ENCODE measurements at regions not wholly inside any gene's neighbourhood (a gene's known extent, or its start where the extent isn't known, plus 50 kb on each side); places are given as distances from the start of the nearest gene placed in this dataset.

DNA sequence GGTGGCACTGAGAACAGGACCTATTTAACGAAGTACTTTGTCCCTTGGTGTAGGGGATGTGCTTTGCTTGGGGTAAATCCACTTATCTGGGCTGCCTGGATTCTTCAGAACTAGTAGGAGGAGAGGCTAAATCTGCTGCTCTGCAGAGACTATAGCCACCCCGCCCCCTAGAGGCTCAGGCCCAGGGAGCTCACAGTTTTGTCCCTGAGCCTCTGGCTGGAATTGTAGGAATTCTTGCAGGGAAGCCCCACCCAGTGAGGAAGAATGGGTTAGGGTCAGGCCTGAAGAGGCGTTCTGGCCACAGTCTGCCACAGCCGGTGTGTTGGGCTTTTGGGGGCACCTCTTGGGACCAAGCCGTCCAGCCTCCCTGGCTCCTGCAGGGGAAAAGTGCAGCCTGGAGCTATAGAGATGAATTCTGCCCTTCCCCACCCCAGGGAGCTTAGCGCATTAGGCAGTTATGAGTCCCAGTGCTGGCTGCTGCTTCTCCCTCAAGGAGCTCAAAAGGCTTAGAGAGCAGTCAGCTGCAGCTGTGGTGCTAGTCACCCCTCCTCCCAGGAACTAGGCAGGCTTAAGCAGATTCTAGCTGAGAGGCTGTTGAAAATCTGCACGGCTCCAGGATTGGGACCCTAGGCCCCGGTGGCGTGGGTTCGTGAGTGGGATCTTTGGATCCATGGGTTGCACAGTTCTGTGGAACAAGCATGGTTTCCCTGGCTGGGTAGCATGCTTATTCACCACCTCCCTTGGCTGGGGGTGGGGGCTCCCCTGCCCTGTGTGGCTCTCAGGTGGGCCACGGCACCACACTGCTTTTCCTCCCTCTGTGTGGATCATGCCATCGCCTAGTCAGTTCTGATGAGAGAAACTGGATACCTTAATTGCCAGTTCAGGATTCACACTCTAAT, 237.4 kb upstream of the TOM1L1 start:
- Histone ChIP-seq H4K91ac (ENCODE audit: low read length) (no peak overlapping the region), H3K4me1 (ENCODE audit: control insufficient read depth, insufficient read depth, low read depth, low read length) (no peaks in the 10 kb centered on the region), H3K4ac (ENCODE audit: low read depth in 1 of 2, low read length in 2 of 2) (no peak overlapping the region), H2BK12ac (ENCODE audit: low read length in 2 of 2) (no peak overlapping the region), H3K27ac (ENCODE audit: low read length, poor library complexity, severe bottlenecking) (no peak overlapping the region), H2BK120ac (ENCODE audit: low read depth, low read length) (no peak overlapping the region), H3K18ac (ENCODE audit: low read depth in 1 of 2, low read length in 2 of 2) (no peak overlapping the region), H3K4me2 (ENCODE audit: low read length, poor library complexity, severe bottlenecking) (no peak overlapping the region), H3K14ac (ENCODE audit: low read length in 2 of 2) (no peak overlapping the region), H3K4me3 (ENCODE audit: insufficient read depth in 1 of 2, low read depth in 1 of 2, low read length in 2 of 2) (no peak overlapping the region), H2AK5ac (ENCODE audit: low read length, severe bottlenecking) (no peak overlapping the region), H3K79me1 (replicated peaks; ENCODE audit: low read length, poor library complexity, severe bottlenecking) (no peaks in the 10 kb centered on the region), H2BK5ac (ENCODE audit: low read depth, low read length, poor library complexity, severe bottlenecking) (no peak overlapping the region), H3K36me3 (ENCODE audit: control insufficient read depth in 1 of 2, insufficient read depth in 2 of 2, low read depth in 1 of 2, low read length in 2 of 2) (no peaks in the 10 kb centered on the region), H3K9ac (ENCODE audit: low read length) (no peak overlapping the region), H2BK15ac (ENCODE audit: low read depth, poor library complexity, severe bottlenecking) (no peak overlapping the region), H3K9me3 (ENCODE audit: control insufficient read depth, low read length) (peaks cover 16% of the 10 kb centered on the region), H4K8ac (ENCODE audit: low read length) (no peak overlapping the region), H3K27me3 (ENCODE audit: control insufficient read depth in 1 of 2, insufficient read depth in 1 of 2, low read length in 2 of 2) (no peaks in the 10 kb centered on the region), H3K23ac (ENCODE audit: low read length in 2 of 2) (no peak overlapping the region), H2AFZ (ENCODE audit: low read depth, low read length) (no peak overlapping the region)
- no peak for DNase-seq
- WGBS, result 77% methylated on average over 12 of the region's 12 CpGs

DNA sequence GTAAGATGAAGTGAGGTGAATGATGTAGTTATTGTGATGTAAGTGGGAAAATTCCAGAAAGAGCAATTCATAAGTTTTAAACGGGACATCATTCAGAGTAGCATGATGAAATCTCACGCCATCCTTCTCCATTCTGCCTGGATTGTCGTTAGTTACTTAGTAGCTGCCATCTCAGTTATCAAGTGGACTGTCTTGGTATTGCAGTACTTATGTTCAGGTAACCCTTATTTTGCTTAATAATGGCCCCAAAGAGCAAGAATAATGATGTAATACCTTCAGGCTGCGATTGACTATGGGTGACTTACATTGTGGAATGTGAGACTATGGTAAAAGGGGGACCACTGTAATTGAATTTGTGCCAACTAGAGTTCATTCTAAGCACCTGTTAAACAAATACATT, 234.1 kb upstream of the TOM1L1 start:
- H2AK5ac ChIP-seq (ENCODE audit: low read length, severe bottlenecking), result no peak overlapping the region
- no peak overlapping the region for H2AFZ ChIP-seq (ENCODE audit: low read depth, low read length)
- no peak overlapping the region for H2BK5ac ChIP-seq (ENCODE audit: low read depth, low read length, poor library complexity, severe bottlenecking)
- WGBS, result 81% methylated on average over 3 of the region's 4 CpGs
- no peak overlapping the region for H4K8ac ChIP-seq (ENCODE audit: low read length)
- H3K4ac ChIP-seq (ENCODE audit: low read depth in 1 of 2, low read length in 2 of 2), result no peak overlapping the region
- H3K27me3 ChIP-seq (ENCODE audit: control insufficient read depth in 1 of 2, insufficient read depth in 1 of 2, low read length in 2 of 2), result no peaks in the 10 kb centered on the region
- H3K4me3 ChIP-seq (ENCODE audit: insufficient read depth in 1 of 2, low read depth in 1 of 2, low read length in 2 of 2), result no peak overlapping the region
- H2BK12ac ChIP-seq (ENCODE audit: low read length in 2 of 2), result no peak overlapping the region
- no peak overlapping the region for H3K18ac ChIP-seq (ENCODE audit: low read depth in 1 of 2, low read length in 2 of 2)
- H3K36me3 ChIP-seq (ENCODE audit: control insufficient read depth in 1 of 2, insufficient read depth in 2 of 2, low read depth in 1 of 2, low read length in 2 of 2), result no peaks in the 10 kb centered on the region
- H2BK15ac ChIP-seq (ENCODE audit: low read depth, poor library complexity, severe bottlenecking), result no peak overlapping the region
- no peaks in the 10 kb centered on the region for H3K79me1 ChIP-seq (replicated peaks; ENCODE audit: low read length, poor library complexity, severe bottlenecking)
- no peak overlapping the region for H3K14ac ChIP-seq (ENCODE audit: low read length in 2 of 2)
- no peak overlapping the region for H3K4me2 ChIP-seq (ENCODE audit: low read length, poor library complexity, severe bottlenecking)
- DNase-seq, result no peak
- no peak overlapping the region for H4K91ac ChIP-seq (ENCODE audit: low read length)
- peaks cover 16% of the 10 kb centered on the region for H3K9me3 ChIP-seq (ENCODE audit: control insufficient read depth, low read length)
- no peak overlapping the region for H2BK120ac ChIP-seq (ENCODE audit: low read depth, low read length)
- H3K4me1 ChIP-seq (ENCODE audit: control insufficient read depth, insufficient read depth, low read depth, low read length), result no peaks in the 10 kb centered on the region
- no peak overlapping the region for H3K9ac ChIP-seq (ENCODE audit: low read length)
- H3K23ac ChIP-seq (ENCODE audit: low read length in 2 of 2), result no peak overlapping the region
- no peak overlapping the region for H3K27ac ChIP-seq (ENCODE audit: low read length, poor library complexity, severe bottlenecking)

- no peak overlapping the region for H3K23ac ChIP-seq (ENCODE audit: low read length in 2 of 2)
- H3K4ac ChIP-seq (ENCODE audit: low read depth in 1 of 2, low read length in 2 of 2), result no peak overlapping the region
- H3K4me3 ChIP-seq (ENCODE audit: insufficient read depth in 1 of 2, low read depth in 1 of 2, low read length in 2 of 2), result no peak overlapping the region
- H3K18ac ChIP-seq (ENCODE audit: low read depth in 1 of 2, low read length in 2 of 2), result no peak overlapping the region
- H3K4me1 ChIP-seq (ENCODE audit: control insufficient read depth, insufficient read depth, low read depth, low read length), result no peaks in the 10 kb centered on the region
- H3K79me1 ChIP-seq (replicated peaks; ENCODE audit: low read length, poor library complexity, severe bottlenecking), result no peaks in the 10 kb centered on the region
- H2AK5ac ChIP-seq (ENCODE audit: low read length, severe bottlenecking), result no peak overlapping the region
- no peaks in the 10 kb centered on the region for H3K36me3 ChIP-seq (ENCODE audit: control insufficient read depth in 1 of 2, insufficient read depth in 2 of 2, low read depth in 1 of 2, low read length in 2 of 2)
- no peak overlapping the region for H2BK12ac ChIP-seq (ENCODE audit: low read length in 2 of 2)
- no peak overlapping the region for H3K9ac ChIP-seq (ENCODE audit: low read length)
- no peak overlapping the region for H4K8ac ChIP-seq (ENCODE audit: low read length)
- H3K27ac ChIP-seq (ENCODE audit: low read length, poor library complexity, severe bottlenecking), result no peak overlapping the region
- no peak overlapping the region for H4K91ac ChIP-seq (ENCODE audit: low read length)
- H2AFZ ChIP-seq (ENCODE audit: low read depth, low read length), result no peak overlapping the region
- peaks cover 12% of the 10 kb centered on the region for H3K9me3 ChIP-seq (ENCODE audit: control insufficient read depth, low read length)
- no peak overlapping the region for H2BK15ac ChIP-seq (ENCODE audit: low read depth, poor library complexity, severe bottlenecking)
- H3K4me2 ChIP-seq (ENCODE audit: low read length, poor library complexity, severe bottlenecking), result no peak overlapping the region
- H3K14ac ChIP-seq (ENCODE audit: low read length in 2 of 2), result no peak overlapping the region
- H2BK5ac ChIP-seq (ENCODE audit: low read depth, low read length, poor library complexity, severe bottlenecking), result no peak overlapping the region
- H2BK120ac ChIP-seq (ENCODE audit: low read depth, low read length), result no peak overlapping the region
- no peaks in the 10 kb centered on the region for H3K27me3 ChIP-seq (ENCODE audit: control insufficient read depth in 1 of 2, insufficient read depth in 1 of 2, low read length in 2 of 2)
- DNase-seq, result no peak
Observed at GRCh38 chr17:54678158-54678557, 222.5 kb upstream of the TOM1L1 start.

- Histone ChIP-seq H3K27ac (ENCODE audit: low read length, poor library complexity, severe bottlenecking) (no peak overlapping the region), H3K18ac (ENCODE audit: low read depth in 1 of 2, low read length in 2 of 2) (no peak overlapping the region), H3K4me1 (ENCODE audit: control insufficient read depth, insufficient read depth, low read depth, low read length) (no peaks in the 10 kb centered on the region), H3K4me3 (ENCODE audit: insufficient read depth in 1 of 2, low read depth in 1 of 2, low read length in 2 of 2) (no peak overlapping the region), H2AK5ac (ENCODE audit: low read length, severe bottlenecking) (no peak overlapping the region), H3K4me2 (ENCODE audit: low read length, poor library complexity, severe bottlenecking) (no peak overlapping the region), H3K79me1 (replicated peaks; ENCODE audit: low read length, poor library complexity, severe bottlenecking) (no peaks in the 10 kb centered on the region), H2AFZ (ENCODE audit: low read depth, low read length) (no peak overlapping the region), H3K4ac (ENCODE audit: low read depth in 1 of 2, low read length in 2 of 2) (no peak overlapping the region), H2BK15ac (ENCODE audit: low read depth, poor library complexity, severe bottlenecking) (no peak overlapping the region), H3K27me3 (ENCODE audit: control insufficient read depth in 1 of 2, insufficient read depth in 1 of 2, low read length in 2 of 2) (no peaks in the 10 kb centered on the region), H2BK120ac (ENCODE audit: low read depth, low read length) (no peak overlapping the region), H3K23ac (ENCODE audit: low read length in 2 of 2) (no peak overlapping the region), H2BK5ac (ENCODE audit: low read depth, low read length, poor library complexity, severe bottlenecking) (no peak overlapping the region), H3K9ac (ENCODE audit: low read length) (no peak overlapping the region), H3K14ac (ENCODE audit: low read length in 2 of 2) (no peak overlapping the region), H4K8ac (ENCODE audit: low read length) (no peak overlapping the region), H4K91ac (ENCODE audit: low read length) (no peak overlapping the region), H2BK12ac (ENCODE audit: low read length in 2 of 2) (no peak overlapping the region), H3K9me3 (ENCODE audit: control insufficient read depth, low read length) (peaks cover 12% of the 10 kb centered on the region), H3K36me3 (ENCODE audit: control insufficient read depth in 1 of 2, insufficient read depth in 2 of 2, low read depth in 1 of 2, low read length in 2 of 2) (no peaks in the 10 kb centered on the region)
- DNase-seq, result no peak
- WGBS, result 92% methylated on average over 8 of the region's 9 CpGs
Observed at GRCh38 chr17:54680410-54680809, 220.2 kb upstream of the TOM1L1 start.
